ENCODE measurements at regions not wholly inside any gene's neighbourhood (a gene's known extent, or its start where the extent isn't known, plus 50 kb on each side); places are given as distances from the start of the nearest gene placed in this dataset.

DNA sequence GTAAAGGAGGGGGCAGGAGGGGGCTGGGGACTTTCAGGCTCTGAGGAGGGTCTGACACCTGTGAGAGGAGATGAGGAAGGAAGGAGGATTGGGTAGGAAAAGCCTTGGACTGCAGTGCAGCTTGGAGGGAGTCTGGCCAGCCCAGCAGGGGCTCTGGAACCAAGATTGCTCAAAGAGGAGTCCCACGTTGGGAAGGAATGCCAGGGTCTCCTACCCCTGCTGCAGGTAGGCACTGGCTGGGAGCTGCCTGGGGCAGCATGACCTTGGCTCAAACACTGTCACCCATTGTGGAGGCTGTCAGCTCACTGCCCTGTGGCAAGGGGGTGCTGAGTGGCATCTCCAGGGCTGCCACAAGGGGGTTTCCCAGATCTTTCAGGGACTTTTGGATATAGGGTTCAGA, 94.5 kb downstream of the RPS6KA4 start:
- Histone ChIP-seq H3F3A (ENCODE audit: insufficient read depth, low read depth) (no peaks in the 10 kb centered on the region; the same call in 1 of the 2 replicates), H3K9me2 (ENCODE audit: insufficient read depth) (no peaks in the 10 kb centered on the region), H3K9me3 (ENCODE audit: insufficient read depth, low read depth) (no peaks in the 10 kb centered on the region), H3K79me2 (ENCODE audit: low read depth) (no peaks in the 10 kb centered on the region), H3K4me1 (replicated peaks; ENCODE audit: insufficient read depth) (peaks cover 9% of the 10 kb centered on the region), H3K27ac (no peak overlapping the region), H2AFZ (no peak overlapping the region), H3K27me3 (ENCODE audit: insufficient read depth, low read depth) (peaks cover 67% of the 10 kb centered on the region), H3K36me3 (ENCODE audit: low read depth) (no peaks in the 10 kb centered on the region), H4K20me1 (ENCODE audit: insufficient read depth) (no peaks in the 10 kb centered on the region), H3K4me3 (no peak overlapping the region), H3K4me2 (no peak overlapping the region)
- ChIA-PET POLR2A (ENCODE audit: unreplicated experiment) (no interaction called here), CTCF (interaction anchor here (0.6 to 0.7 kb wide), 2 partner anchors 14 to 230 kb away, joined by 5 to 6 read pairs; no protein-coding TSS in a partner anchor)
- TF ChIP-seq EZH2 (IDR thresholded peaks at IDR 0.05; ENCODE audit: low read depth): no peak
- TF ChIP-seq, protein P1, sequence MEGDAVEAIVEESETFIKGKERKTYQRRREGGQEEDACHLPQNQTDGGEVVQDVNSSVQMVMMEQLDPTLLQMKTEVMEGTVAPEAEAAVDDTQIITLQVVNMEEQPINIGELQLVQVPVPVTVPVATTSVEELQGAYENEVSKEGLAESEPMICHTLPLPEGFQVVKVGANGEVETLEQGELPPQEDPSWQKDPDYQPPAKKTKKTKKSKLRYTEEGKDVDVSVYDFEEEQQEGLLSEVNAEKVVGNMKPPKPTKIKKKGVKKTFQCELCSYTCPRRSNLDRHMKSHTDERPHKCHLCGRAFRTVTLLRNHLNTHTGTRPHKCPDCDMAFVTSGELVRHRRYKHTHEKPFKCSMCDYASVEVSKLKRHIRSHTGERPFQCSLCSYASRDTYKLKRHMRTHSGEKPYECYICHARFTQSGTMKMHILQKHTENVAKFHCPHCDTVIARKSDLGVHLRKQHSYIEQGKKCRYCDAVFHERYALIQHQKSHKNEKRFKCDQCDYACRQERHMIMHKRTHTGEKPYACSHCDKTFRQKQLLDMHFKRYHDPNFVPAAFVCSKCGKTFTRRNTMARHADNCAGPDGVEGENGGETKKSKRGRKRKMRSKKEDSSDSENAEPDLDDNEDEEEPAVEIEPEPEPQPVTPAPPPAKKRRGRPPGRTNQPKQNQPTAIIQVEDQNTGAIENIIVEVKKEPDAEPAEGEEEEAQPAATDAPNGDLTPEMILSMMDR (conservative IDR thresholded peaks at IDR 0.05): no peak
- no TSS peak for BruUV-seq (replicated peaks)
- intact Hi-C loops (cut with micrococcal nuclease; ENCODE audit: unreplicated experiment): no loop called here
- no peak for DNase-seq

- POLR2A ChIA-PET (ENCODE audit: unreplicated experiment): no interaction called here
- intact Hi-C loops (cut with micrococcal nuclease; ENCODE audit: unreplicated experiment): no loop called here
- no peak for DNase-seq
- H3K4me2 ChIP-seq: no peak overlapping the region
- no peak for TF ChIP-seq EZH2 (IDR thresholded peaks at IDR 0.05; ENCODE audit: low read depth)
- TF ChIP-seq, protein P1 (conservative IDR thresholded peaks at IDR 0.05): no peak
- H4K20me1 ChIP-seq (ENCODE audit: insufficient read depth): no peaks in the 10 kb centered on the region
- no TSS peak for BruUV-seq (replicated peaks)
- CTCF ChIA-PET: no interaction called here
- H3K9me2 ChIP-seq (ENCODE audit: insufficient read depth): no peaks in the 10 kb centered on the region
- H3K4me1 ChIP-seq (replicated peaks; ENCODE audit: insufficient read depth): no peaks in the 10 kb centered on the region
- peaks cover 81% of the 10 kb centered on the region for H3K27me3 ChIP-seq (ENCODE audit: insufficient read depth, low read depth)
- H2AFZ ChIP-seq: no peak overlapping the region
- no peak overlapping the region for H3K27ac ChIP-seq
- no peaks in the 10 kb centered on the region for H3K36me3 ChIP-seq (ENCODE audit: low read depth)
- no peaks in the 10 kb centered on the region for H3K9me3 ChIP-seq (ENCODE audit: insufficient read depth, low read depth)
- no peaks in the 10 kb centered on the region for H3K79me2 ChIP-seq (ENCODE audit: low read depth)
- no peaks in the 10 kb centered on the region for H3F3A ChIP-seq (ENCODE audit: insufficient read depth, low read depth)
- no peak overlapping the region for H3K4me3 ChIP-seq
Observed at GRCh38 chr11:64455456-64456261, 96.7 kb downstream of the RPS6KA4 start.

DNA sequence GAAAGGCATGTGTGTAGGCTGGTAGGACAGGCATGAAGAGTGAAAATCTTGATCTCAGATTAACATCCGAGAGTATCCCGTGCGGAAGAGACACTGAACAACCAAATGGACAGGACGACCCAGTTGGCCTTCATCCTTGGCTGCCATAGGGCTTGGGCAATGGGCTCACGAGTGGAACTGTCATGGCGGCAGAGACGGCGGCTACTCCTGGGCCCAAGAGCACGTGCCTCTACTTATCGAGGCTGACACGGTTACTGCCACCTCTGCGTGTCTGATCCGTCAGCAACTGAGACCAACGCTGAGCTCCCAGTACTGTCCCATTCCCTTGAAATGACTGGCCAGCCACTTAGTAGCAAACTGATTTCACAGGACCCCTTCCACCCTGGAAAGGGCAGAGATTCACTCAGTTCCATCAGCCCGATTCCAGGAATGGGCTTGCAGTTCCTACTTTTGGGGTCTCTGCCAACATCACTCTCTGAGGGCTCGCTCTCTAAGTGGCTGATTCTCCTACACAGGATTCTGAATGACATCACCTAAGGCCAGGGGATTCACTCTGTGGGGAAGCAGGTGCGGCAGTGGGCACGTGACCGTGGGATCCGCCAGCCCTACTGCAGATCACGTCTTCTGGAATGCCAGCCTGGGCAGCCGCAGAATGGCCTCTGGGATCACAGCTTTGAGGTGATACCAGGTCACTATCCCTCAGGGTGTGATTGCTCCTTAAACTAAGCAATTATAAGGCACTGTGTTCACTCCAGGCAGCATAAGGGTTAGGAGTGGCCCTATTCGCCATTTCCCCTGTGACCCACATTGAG, 97.8 kb downstream of the RPS6KA4 start:
- Histone ChIP-seq H3K79me2 (ENCODE audit: low read depth) (no peaks in the 10 kb centered on the region), H3K36me3 (ENCODE audit: low read depth) (no peaks in the 10 kb centered on the region), H3K27ac (no peak overlapping the region), H3K4me1 (replicated peaks; ENCODE audit: insufficient read depth) (no peaks in the 10 kb centered on the region), H3K27me3 (ENCODE audit: insufficient read depth, low read depth) (peaks cover 83% of the 10 kb centered on the region), H4K20me1 (ENCODE audit: insufficient read depth) (no peaks in the 10 kb centered on the region), H3K9me3 (ENCODE audit: insufficient read depth, low read depth) (no peaks in the 10 kb centered on the region), H3K9me2 (ENCODE audit: insufficient read depth) (no peaks in the 10 kb centered on the region), H3K4me3 (no peak overlapping the region), H3F3A (ENCODE audit: insufficient read depth, low read depth) (no peaks in the 10 kb centered on the region), H2AFZ (no peak overlapping the region), H3K4me2 (no peak overlapping the region)
- BruUV-seq (replicated peaks): no TSS peak
- ChIA-PET POLR2A (ENCODE audit: unreplicated experiment) (no interaction called here), CTCF (no interaction called here)
- intact Hi-C loops (cut with micrococcal nuclease; ENCODE audit: unreplicated experiment): no loop called here
- TF ChIP-seq, protein P1 (conservative IDR thresholded peaks at IDR 0.05): no peak
- TF ChIP-seq EZH2 (IDR thresholded peaks at IDR 0.05; ENCODE audit: low read depth): no peak
- no peak for DNase-seq

Data from PC-9 (cell line).